Stimulated activated naive CD8-positive, alpha-beta T cell treated with anti-CD3 and anti-CD28 coated beads, Interleukin-15, Interleukin-2, amounts not matched to agents 100 ng/mL and 50 ng/mL, for 24 hours (primary cell): ENCODE measurements at regions not wholly inside any gene's neighbourhood (a gene's known extent, or its start where the extent isn't known, plus 50 kb on each side); places are given as distances from the start of the nearest gene placed in this dataset.

ENCODE experiments used
- H3K27ac Mint-ChIP-seq: one replicate; pipeline ENCODE4 v1.8.0; 2021; ENCODE audit warnings: mild to moderate bottlenecking, mixed read lengths
- H3K27me3 Mint-ChIP-seq: one replicate; pipeline ENCODE4 v1.8.0; 2021; ENCODE audit warnings: mixed read lengths
- H3K36me3 Mint-ChIP-seq: one replicate; pipeline ENCODE4 v1.8.0; 2021; ENCODE audit warnings: low read depth, mixed read lengths
- H3K4me1 Mint-ChIP-seq: one replicate; pipeline ENCODE4 v1.8.0; 2021; ENCODE audit warnings: low read depth, mixed read lengths
- H3K4me3 Mint-ChIP-seq: one replicate; pipeline ENCODE4 v1.8.0; 2021; ENCODE audit warnings: mild to moderate bottlenecking, mixed read lengths
- H3K9me3 Mint-ChIP-seq: one replicate; pipeline ENCODE4 v1.8.0; 2021; ENCODE audit warnings: mixed read lengths

GRCh38 chr3:13688034-13688433 lies 139.1 kb downstream of the FBLN2 start:
- Mint-ChIP-seq H3K4me3 (no peak overlapping the region), H3K4me1 (no peaks in the 10 kb centered on the region), H3K27ac (no peak overlapping the region), H3K27me3 (no peaks in the 10 kb centered on the region), H3K9me3 (no peaks in the 10 kb centered on the region), H3K36me3 (no peaks in the 10 kb centered on the region)
